Fibroblast of skin of left quadriceps (primary cell): ENCODE measurements at regions not wholly inside any gene's neighbourhood (a gene's known extent, or its start where the extent isn't known, plus 50 kb on each side); places are given as distances from the start of the nearest gene placed in this dataset.
"Not testable (repeated sequence)": the region's sequence is repeated elsewhere in the genome, so short reads cannot be mapped to it uniquely, and the experiment has no call there.

Source experiments
- DNase-seq, 2 experiments: peaks; one replicate each; pipeline ENCODE4 v3.0.0-alpha.2; 2013; ENCODE audit warnings: low read depth in 2 of 2

DNA sequence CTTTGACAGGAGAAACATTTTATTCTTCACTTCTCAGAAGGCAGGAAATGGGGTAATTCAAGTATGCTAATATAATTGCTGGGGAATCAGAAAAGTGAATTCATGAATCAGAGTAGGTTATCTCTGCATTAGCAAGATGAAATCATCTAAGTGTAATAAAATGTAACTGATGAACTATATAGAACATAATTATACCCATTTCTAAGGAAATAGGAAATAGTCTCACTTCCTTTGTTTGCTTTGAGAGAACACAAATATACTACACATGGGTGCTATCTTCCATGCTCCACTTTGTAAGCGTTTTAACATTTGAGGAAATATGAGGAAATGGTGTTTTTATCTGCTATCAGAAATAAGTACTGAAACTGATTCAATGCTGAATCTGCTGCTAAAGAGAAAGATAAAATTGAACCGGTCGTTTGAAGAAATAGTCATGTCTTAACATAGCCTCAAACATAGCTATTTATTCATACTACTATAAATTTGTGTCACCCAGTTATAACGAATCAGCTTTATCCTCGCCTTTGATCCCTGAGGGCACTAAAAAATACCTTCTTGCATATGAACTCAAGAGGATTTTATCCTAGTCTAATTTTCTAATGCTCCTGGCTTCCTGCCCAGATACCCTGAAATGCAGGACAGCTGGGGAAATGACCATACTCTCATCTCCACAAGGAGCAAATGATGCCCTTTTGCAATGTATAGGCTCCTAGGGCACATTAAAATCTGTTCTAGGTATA lies 696.0 kb downstream of the C12orf50 start:
- DNase-seq: no peak

DNA sequence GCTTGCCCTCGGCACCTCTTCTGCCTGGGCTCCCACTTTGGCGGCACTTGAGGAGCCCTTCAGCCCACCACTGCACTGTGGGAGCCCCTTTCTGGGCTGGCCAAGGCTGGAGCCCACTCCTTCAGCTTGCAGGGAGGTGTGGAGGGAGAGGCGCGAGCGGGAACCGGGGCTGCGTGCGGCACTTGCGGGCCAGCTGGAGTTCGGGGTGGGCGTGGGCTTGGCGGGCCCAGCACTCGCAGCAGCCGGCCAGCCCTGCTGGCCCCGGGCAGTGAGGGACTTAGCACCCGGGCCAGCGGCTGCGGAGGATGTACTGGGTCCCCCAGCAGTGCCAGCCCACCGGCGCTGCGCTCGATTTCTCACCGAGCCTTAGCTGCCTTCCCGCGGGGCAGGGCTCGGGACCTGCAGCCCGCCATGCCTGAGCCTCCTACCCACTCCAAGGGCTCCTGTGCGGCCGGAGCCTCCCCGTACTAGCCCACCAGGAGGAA lies 699.1 kb downstream of the C12orf50 start:
- DNase-seq: not testable (repeated sequence)

DNA sequence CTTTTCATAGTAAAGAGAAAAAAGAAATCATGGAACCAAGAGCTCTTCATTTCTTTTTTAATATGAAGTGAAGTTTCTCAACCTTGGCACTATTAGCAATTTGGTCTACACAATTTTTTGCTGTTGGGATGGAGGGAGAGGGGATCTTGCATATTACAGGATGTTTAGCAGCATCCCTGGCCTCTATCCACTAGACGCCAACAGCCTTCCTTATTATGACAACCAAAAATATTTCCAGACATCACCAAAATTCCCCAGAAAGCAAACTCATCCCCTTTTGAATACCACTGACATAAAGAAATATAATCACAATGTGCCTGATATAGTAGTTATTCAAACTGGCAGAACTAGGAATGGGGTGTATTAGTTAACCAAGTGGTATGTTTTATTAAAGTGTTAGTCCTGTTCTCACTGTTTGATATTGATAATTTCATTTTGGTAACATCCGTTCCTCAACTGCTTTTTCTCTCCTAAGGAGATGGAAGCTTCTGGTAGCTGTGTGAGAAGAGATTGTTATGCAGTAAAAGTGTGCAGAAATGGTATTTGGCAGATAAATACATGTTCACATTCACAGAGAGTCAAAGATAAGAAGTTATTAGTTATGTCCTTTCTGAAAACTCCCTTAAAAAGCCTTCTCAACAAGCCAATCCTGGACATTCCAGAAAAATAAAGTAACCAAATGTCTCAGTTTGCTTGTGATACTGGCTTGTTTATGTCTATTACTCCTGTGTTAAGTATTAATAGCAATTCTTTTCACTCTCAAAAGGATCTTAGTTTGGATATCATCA lies 699.9 kb downstream of the C12orf50 start:
- DNase-seq: no peak

DNA sequence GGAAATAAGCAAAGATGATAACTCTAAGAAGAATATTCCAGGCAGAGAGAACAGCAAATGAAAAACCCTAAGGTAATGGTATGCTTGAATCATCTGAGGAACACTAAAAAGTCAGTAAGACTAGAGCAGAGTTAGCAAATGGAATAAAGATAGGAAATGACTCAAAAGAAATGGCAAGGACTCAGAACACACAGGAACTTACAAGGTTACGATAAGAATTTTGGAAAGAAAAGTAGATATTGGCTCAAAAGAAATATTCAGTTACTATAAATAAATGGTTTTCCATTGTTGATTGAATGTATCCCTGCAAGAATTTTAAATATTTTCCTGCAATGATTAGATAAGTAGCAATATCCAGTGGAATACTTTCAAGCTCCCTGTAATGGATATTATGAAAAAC lies 705.8 kb downstream of the C12orf50 start:
- DNase-seq: peak; percentile 32 to 53

DNA sequence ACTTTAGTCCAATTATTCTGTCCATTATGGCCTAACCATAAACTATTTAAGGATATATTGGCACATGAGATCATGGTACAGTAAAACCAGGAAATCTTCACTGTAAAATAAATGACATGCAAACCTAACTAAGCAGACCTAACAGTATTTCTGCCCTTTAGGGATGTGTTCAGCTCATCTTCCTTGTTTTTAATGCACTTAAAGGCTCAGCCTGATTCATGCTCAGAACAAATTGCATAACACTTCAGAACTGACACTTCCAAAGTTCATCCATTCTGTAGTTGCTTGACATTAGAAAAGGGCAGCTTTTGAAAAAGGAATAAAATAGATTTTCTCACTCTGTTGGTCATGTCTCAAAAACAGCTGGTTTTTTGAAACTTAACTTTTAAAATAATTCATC lies 708.5 kb downstream of the C12orf50 start:
- DNase-seq: no peak

DNA sequence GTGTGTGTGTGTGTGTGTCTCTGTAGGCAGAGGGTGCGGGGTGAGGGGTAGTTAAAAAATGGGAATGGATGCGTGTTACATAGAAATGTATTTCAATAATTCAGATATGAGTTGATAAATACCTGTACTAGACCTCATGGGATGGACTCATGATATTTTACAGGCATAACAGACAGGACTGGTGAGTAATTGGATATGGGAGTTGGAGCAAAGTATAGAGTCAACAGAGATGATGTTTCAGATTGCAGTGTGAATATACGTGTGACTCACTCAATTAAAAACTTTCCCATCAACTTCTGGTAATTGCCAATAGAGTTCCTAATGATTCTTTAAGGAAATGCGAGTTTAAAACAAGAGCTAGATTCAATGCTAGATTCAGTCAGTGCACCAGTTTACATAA lies 711.9 kb downstream of the C12orf50 start:
- DNase-seq: no peak

DNA sequence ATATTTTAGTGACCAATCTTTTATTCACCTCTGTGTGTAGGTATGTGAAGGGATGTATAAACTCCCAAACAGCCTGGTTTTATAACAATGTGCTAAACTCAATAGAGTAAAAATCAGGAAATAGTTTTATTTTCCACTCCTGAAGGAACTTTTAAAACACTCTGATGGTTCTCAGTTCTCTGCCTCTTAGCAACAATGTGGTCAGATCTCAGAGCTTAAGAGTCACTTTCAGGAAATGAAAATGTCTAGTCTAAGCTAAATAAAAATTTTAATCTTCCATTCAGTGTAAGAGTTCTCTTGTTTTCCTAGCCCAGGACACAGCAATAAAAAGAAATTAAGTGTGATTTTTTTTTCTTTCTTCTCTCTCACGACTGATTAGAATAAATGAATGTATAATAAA lies 718.0 kb downstream of the C12orf50 start:
- no peak for DNase-seq

DNA sequence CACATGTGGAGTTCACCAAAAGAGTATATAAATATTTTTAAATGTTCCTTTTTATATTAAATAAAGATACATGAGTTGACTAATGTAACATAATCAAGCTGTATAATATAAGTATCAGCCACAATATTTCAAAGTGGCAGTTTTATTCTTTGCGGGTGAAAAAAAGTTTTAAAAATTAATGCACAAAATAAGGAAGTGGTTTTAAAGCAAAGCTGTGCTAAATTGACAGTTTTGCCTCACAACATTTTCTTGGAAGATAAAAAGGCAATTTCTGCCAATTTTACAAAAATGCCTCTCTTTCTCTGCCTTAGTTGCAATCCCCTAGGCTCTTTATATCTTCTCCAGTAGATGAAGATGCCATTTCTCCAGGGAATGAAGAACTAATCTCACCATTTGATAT lies 719.1 kb downstream of the C12orf50 start:
- DNase-seq: no peak

DNA sequence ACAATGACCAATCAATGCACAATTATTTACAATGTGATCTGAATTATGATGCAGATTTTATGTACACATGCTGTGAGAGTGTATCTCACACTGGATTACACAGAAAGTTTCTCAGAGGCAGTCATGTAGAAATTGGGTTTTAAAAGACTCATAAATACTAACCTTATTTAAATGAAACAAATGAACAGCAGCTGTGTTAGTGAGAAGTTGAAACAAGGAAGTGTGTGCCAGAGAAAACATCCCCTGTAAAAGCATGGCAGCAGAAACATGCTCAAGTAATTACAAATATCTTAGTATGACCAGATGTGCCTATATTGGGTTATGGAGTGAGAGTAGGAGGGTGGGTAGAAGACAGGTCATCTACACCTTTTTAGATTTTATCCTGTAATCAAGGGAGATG lies 723.7 kb downstream of the C12orf50 start:
- DNase-seq: no peak

DNA sequence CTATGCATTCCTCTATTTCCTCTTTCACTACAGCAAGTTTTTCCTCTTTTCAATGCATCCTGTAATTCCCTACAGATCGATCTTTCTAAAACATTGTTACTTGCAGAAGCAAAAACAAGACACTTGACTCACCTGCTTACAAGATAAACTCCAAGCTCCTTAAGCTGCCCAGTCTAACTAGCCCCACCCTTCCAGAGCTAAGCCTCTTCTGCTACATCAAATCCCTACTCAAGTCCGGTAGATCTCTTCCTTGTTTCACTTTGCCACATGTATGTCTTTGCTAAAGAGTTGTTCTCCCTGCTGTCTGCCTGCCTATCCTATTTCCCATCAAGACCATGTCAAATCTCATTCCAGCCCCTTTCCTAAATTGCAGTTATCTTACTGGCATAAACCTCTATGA lies 724.8 kb downstream of the C12orf50 start:
- no peak for DNase-seq

DNA sequence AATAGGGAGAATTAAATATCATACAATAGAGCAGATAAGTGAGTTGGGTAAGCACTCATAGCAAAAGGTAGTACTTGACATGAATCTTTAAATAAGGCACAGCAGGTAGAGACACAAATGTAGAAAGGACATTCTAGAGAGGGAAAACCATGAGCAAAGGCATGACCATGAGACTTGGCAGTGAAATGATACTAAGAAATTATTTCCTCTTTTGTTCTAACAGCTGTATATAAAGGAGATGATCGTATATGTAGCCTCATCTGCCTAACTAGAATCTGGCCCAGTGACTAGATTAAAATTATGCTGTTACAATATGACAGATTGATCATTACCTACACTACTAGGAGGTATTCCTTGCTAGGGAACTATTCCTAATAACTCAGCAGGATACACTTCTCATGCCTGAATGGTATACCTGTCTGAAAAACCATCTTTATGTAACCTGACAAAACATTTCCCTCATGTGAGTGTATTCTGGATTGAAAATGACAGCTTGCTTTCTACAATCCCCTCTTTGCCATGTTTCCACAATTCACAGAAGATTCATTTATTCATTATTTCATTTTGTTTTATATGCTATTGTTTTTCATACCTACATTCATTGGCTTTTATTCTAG lies 725.7 kb downstream of the C12orf50 start:
- no peak for DNase-seq

DNA sequence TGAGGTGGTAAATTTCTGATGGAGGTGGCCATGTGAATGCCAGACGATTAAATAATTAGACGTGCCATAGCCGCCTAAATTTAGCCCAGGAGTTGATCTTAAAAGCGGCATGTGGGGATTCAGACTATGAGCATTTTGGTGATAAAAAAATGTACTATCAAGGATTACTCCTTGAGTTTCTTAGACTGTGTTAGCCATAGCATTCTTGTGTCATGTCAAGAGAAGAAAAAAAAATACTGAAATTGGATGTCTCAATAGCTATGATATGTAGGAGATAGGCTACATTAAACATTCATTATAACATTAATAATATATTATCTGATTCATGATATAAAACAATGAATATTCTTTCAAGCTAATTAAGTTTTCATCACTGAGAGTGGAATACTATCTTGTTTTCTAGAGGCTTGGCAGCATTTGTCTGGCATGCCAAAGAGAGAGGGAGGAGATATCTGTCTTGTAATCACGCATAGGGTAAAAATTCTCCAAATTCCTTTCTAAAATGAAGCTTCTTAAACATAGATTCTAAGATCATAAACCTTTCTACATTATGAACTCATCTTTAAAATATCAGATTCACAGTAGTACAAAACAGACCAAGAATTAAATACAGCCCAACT lies 727.0 kb downstream of the C12orf50 start:
- peak; percentile 22 to 38 for DNase-seq

DNA sequence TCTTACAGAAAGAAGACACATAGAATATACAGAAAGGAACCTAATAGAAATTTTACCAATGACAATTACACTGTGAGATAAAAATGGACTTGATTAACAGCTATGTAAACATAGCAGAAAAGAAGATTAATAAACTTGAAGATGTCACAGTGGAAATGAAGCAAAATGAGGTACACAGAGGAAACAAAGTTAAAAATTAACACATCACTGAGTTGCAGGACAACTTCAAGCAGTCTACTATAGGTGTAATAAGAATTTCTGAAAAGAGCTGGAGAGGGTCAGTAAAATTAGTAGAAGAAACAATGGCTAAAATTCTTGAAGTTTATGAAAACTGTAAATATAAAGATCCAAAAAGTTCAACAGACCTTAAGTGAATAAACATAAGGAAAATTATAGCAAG lies 738.7 kb downstream of the C12orf50 start:
- no peak for DNase-seq

DNA sequence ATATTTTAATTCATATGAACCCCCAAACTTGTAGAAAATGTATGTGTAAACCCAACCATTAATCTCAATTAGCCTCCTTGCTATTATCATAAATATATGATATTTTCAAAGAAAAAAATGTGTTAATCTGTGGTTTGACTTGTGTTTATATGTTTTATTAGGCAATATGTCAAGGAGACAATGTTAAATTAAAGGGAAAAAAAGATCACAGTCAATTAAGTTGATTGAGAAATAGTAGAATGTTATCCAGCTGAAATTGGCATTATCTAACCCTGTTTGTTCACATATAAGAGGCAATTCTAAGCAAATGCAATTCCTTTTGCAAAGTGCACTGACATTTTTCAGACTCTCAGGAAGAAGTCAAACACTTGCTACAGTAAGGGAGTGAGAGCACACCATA lies 745.3 kb downstream of the C12orf50 start:
- DNase-seq: no peak

DNA sequence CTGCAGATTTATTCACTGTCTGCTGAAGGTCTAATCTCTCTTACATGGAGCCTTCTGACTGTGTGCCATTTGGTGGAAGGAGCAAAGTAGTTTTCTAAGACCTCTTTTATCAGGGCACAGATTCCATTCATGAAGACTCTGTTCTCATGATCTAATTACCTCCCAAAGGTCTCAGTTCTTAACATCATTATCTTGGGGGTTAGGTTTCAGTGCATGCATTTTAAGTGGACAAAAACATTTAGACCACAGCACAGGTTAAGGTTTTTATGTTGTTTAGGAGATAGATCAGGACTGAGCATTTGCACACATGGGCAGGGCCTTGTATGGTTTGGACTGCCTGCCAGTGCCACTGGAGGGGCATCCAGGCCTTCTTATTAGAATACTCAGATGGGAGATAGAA lies 746.1 kb downstream of the C12orf50 start:
- no peak for DNase-seq

DNA sequence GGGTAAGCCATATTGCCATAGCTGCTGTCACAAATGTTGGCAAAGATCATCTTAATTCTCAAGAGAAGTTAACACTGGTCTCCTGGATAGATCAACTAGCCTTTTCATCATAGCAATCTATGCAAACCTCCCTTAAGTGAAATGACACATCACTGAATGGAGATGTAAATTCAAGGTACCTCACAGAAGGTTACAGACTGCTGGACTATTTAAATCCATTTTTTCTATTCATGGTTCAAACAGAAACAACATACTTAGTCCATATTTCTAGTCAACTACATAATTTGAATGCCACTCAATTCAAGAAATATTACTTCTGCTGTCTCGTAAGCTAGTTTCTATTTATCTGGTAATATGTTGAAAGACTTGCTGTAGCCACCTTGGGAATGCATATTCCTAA lies 748.3 kb downstream of the C12orf50 start:
- no peak for DNase-seq

DNA sequence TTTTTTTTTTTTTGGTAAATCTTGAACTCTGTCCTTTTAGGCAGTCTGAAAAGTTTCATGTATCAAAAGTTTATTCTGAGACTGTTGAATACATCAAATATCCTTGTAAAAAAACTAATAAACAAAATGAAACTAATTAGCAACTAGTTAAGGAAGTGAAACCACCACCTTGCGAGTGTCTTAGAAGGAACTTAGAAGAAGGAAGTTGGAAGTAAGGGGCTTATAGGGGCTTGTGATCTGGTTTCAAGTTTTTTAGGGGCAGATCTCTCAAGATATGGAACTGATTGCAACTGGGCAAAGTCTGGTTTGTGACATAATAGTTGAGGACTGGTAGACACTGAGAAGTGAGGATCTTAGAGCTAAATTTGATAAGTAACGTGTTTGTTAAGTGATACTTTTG lies 748.8 kb downstream of the C12orf50 start:
- DNase-seq: no peak

DNA sequence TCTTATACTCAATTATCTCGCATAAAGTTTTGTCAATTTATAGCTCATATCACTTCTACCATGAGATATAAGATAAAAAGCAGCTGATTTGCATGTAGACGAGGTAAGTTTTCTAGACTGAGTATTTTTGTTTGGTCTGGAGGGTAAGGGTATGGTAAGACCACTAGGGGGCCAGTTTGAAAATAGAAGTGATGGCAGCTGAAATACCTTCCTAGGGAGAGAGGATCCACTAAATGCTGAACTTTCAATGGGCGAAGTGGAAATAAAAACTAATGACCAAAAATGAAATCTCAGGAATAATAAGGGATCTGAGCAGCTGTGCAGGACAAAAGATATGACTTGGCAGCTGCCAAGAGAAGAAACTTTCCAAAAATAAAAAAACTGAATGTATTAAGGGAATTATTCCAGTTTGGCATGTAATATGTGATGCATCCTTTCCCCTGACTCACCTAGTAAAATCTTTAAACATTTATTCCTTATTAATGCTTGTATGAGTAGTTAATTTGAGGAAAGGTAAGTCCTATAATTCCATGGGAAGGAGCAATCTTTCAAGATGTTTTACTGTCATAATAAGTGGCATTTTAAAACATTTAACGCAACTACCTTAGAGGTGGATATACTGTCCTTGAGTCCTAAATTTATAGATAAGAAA lies 754.5 kb downstream of the C12orf50 start:
- no peak for DNase-seq

DNA sequence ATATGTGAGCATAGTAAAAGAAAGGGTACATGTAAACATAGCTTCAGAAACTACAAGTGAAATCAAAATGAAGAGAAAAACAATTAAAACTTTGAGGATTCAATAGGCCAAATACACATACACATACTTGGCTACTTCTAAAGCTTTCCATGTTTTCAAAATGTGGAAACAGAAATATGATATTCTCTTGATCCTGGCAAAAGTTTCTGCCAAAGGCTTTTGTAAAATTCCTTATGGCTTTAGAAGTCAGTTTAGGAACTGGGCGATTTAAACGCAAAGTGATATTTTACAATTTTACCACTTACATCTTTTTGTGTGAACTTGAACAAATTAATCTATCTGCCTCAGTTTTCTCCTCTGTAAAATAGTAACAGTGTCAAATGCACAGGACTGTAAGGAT lies 756.4 kb downstream of the C12orf50 start:
- no peak for DNase-seq

DNA sequence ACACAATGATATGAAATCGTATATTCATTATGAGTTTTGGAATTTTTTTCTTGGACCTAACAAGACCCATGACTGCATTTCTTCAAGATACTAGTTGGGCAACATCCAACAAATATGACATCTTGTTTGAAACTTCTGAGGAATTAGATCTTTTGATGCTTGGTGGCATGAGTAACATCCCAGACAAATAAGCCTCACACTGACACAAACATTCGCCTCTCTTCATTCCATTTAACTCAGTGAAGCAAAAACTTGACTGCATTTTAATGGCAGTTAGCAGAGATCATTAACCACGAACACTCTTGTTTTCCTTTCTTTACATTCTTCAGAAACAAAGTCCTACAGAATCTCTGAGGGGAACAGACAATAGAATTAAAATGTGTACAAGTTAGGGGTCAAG lies 758.3 kb downstream of the C12orf50 start:
- DNase-seq: peak in 1 of 2 experiments; percentile 14

DNA sequence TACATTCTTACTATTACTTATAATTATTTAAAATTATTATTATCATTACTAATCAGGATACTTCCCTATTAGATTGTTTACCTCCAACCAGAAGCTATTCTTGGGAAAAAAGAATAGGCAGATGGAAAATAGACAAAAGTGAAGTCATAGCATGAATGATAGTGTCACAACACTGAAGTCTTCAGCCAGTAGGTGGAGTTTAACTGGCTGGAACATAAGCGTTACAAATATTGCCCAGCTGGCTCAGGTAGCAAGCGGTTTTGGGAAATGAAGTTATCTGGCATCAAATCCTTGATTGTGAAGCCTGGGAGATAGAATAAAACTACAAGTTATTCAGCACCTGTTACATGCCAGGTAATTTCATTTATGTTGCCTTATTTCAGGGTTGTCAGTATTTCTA lies 762.9 kb downstream of the C12orf50 start:
- DNase-seq: no peak

DNA sequence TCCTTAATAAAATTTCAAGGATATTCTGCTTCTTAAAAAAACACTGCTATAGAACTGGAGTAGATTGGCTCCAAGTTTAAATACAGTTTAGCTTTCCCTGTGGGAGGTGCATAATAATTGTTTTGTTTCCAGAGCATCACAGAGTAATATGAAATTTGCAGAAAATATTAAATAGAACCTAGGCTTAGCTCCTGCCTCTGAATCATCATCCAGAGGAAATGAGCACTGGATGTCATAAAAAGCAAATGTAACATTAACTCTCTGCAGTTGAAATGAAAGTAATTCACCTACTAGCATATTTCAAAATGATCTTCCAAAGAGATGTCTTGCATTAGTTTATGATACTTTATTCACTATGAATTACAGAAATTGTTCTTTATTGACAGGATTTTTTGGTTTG lies 769.8 kb downstream of the C12orf50 start:
- DNase-seq: no peak
